Activated T-helper 1 cell treated with anti-CD3 and anti-CD28 coated beads, Interleukin-2, amount 50 U/mL, for 16 hours (primary cell): ENCODE measurements at regions not wholly inside any gene's neighbourhood (a gene's known extent, or its start where the extent isn't known, plus 50 kb on each side); places are given as distances from the start of the nearest gene placed in this dataset.

Experiments used
- DNase-seq, 2 donors: peaks; one replicate each; pipeline ENCODE4 v3.0.0-alpha.2; 2020; ENCODE audit warnings: low read depth in 1 of 2, low spot score in 1 of 2

DNA sequence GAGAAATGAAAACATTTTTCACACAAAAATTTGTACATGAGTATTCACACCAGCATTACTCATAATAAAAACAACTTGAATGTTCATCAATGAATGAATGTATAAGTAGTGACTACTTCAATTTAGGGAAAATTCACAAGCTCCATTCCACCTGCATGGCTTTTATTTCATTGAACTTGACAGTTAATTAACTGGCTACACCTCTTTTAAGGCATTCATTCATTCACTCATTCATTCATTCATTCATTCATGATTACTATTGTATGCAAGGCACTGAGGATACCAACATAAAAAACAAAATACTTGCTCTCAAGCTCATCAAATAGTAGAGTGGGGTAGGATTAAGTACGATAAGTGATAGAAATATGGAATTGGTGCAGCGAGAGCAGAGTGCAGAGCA lies 198.3 kb upstream of the DLGAP1 start:
- DNase-seq: no peak

DNA sequence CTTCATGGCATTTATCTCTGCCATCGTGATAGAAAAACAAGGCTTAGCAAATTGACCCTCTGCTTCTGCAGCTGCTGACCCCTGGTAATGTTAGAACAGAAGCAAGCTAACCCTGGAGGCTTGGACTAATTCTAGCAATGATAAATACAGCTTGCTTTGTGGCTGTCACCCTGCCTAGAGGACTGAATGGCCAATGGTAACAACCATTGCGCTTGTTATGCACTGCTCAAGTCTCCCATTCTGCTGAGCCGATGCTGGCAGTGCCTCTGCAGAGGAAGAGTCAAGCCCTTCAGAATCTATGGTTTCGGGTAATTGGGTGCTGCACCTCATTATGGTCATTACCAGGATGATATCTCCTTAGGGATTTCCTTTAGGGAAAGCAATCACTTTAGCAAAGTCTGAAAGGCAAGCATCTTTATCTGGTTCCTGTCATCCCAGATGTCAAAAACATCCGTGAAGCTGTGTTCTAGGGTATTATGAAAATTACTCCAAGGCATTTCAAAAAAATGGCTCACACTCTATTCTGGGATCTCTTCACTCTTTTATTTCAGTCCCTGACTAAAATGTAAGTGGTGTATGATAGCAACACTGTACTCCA lies 186.8 kb upstream of the DLGAP1 start:
- DNase-seq: no peak

DNA sequence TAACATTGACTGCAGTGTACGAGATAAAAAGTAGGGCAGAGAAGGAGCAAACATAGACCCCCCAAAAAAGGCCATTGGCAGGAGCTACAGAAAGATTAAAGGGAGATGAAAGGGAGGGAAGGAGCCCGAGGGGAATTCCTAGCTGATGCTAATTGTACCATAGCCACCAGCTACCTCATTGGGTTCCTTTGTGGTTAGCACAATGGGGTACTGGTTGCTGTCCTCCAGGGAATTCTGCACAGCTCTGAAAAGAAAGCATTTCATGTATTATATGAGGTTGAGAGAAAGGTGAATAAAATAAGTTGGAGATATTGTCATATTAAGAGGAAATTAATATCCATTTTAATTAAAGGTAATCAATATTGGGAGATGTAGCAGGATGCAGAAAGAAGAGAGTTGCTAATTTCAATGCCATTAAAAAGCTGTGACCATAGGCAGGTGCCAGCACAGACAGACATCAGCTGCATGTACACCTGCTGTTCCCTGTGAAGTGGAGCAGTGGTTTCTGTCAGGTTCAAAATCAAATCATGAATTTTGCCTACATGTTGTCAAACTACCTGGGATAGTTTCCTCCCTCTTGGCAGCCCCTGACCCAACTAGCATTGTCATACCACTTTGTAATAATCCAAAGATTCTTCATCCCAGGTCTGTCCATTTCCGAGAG lies 185.4 kb upstream of the DLGAP1 start:
- DNase-seq: no peak

DNA sequence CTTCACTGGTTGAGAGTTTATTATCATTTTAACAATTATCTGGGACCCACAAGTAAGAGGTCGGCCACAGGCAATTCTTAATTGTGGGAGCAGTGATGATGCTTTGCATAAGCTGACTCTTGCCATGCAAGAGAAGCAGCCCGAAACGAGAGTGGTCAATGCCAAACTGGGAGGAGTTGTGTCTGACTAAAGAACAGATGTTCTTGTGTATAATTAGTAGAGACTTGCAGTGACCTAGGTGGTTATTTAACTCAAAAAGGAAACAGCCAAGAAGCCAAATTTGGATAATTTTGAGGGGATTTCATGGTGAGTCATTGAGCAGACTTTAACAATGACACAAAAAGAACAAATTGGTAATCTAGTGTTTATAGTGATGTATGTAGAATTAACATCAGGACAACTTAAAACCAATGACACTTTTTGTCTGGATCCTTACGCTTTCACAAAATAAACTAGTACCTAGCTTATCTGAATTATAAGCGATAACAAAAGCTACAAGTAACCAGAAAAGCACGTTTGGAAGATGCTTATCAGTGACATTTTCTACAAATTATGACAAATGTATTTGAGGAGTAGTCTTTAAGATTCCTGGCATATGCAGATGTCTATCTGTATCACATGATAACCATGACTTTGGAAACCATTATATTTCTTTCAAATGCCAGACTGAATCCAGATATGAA lies 184.7 kb upstream of the DLGAP1 start:
- DNase-seq: no peak

DNA sequence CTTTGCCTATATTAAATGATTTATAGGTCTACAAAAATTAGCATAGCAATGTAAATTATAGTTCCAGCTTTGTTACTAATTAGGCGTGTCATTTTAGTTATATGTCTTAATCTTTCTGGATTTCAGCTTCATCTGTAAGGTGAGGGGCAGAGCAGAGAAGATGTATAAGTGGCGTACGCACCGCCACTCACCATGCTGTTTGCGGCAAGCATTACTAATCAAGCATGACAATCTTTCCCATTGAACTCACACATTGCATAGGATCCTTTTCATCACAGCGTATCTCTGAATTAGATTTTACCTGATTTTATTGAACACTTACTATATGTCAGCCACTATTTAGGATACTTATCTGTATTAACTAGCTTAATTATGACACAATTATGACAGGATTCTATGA lies 183.6 kb upstream of the DLGAP1 start:
- no peak for DNase-seq

DNA sequence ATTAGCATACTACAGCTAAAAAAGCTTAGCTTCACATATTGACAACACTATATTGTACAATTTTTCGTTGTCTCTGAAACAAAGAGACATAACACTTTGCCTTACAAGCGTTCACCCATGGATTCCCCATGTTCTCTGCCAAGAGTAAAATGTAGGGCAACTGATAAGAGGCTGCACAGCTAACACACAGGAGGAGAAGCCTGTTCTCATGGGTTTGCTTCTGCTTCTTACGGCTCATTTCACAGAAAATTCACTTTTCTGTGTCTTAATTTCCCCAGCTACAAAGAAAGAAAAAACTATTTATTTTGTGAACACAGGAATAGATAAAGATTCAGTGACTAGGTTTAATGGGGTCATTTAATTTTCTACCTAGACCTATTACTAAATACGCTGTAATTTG lies 182.8 kb upstream of the DLGAP1 start:
- DNase-seq: no peak

DNA sequence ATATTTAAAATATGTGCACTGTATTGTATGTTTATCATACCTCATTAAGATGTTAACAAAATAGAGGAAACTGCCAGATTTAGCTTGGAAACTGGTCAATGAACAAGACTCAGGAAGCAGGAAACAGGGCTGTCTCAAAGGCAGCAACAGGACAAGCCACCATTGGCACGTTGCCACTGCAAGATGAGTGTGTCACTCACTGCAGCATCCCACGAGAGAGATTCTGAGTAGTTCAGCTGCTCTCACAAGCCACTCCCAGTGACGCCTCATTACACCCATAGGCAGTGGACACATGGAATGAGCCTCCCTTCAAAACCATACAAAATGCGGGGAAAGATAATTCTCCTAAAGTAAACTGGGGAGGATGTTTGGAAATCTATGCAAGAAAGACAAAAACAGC lies 181.9 kb upstream of the DLGAP1 start:
- DNase-seq: no peak

DNA sequence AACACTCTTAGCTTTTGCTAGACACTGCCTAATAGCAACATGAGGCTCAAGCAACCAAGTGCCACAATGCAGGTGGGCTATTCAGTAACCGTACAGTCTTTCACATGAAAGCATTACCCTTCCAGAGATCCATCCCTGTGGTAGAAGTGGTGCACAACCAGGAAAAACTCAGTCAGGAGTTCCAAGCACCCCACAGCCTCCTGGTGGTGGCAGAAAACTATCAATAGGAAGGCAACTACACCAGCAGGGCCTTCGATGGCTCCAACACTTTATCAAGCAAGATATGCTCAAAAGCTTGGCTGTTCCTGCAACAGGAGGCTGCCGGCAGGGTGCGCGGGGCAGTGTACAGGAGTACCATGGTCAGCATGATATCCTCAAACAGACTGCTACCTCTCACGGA lies 176.1 kb upstream of the DLGAP1 start:
- DNase-seq: no peak

DNA sequence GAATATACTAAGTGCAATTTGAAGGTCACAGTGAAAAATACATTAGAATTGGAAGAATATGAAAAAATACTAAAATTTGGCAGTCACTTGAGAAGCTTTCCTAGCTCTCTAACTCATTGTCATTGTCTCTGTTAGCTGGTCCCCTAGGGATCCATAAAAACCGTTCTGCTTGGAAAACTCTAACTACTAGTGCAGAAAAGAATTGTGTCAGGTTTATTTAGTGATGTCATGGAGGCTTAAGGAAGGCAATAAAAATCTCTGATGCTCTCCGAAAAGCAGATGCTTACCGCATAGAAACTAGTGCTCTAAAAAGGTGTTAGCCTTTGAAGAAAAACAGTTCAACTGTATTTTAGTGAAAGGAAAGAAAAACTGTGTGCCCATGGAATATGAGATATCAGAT lies 150.1 kb upstream of the DLGAP1 start:
- DNase-seq: no peak

DNA sequence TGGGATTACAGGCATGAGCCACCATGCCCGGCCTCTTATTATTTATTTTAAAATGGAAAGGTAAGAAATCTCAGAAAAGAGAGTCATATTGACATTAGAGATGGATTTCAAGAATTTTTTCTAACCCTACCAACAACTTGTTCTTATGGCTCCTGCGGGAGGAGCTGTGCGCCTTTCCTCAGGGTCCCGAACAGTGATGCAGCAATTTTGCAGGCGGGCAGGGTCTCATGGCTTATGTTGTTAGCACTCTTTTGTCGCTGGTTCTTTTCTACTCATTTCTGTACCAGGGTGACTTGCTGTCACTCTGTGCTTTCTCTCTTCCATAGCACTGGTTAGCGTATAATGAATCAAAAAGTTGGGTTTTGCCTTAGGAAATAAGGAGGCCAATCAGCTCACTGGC lies 148.8 kb upstream of the DLGAP1 start:
- no peak for DNase-seq

DNA sequence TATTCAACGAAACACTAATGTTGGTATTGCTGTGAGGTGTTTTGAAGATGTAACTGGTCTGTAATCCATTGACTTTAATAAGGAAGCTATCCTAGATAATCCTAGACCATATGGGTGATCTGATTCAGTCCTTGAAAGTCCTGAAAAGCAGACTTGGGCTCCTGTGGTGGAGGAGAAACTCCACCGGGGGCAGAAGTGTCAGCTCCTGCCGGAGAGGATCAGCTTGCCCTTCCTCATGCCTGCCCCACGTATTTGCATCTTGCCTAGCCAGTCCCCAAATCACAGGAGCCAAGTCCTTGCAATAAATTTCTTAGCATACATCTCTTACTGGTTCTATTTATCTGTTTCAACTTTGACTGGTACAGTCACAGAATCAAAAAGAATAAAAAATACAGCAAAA lies 144.2 kb upstream of the DLGAP1 start:
- no peak for DNase-seq

DNA sequence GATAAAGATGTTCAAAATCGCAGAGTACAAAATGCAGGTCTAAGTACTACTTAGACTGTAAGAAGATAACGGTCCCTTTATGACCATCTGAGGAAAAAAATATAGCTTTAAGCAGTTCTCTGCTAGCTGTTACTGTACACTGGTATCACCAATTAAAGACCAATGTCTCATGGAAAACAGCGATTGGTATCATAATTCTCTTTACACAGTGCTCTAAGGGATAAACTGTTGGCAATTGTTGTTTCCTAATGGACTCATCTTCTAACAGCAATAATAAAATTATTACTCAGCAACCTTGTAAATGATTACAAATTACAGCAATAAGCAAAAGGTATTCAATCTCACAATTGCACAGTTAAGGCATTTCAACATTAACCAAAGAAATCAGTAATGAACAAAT lies 142.2 kb upstream of the DLGAP1 start:
- DNase-seq: no peak

DNA sequence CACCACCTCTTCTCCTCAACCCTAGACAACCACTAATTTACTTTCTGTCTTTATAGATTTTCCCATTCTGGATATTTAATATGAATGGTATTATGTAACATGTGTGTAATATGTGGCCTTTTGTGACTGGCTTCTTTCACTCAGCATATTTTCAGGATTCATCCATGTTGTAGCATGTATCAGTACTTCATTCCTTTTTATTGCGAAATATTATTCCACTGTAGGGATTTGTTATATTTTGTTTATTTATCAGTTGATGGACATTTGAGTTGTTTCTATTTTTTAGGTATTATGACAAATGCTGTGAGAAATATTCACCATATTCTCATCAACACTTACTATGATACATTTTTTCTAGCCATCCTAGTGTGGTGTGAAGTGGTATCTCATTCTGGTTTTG lies 138.8 kb upstream of the DLGAP1 start:
- DNase-seq: no peak

DNA sequence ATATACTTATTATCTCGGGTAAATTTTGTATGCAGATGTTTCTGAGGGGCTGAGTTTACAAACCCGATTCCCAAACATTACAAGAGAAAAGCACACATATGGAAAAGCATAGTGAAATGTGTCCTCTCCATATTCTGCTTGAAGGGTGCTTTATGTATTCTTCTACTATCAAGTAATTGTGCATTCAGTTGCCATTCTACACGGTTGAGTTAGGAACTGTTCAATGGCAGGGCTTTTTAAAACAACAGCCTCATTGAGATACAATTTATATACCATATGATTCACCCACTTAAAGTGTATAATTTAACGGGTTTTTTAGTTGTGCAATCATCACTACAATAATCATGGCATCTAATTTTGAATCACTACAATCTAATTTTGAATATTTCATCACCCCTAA lies 138.4 kb upstream of the DLGAP1 start:
- no peak for DNase-seq

DNA sequence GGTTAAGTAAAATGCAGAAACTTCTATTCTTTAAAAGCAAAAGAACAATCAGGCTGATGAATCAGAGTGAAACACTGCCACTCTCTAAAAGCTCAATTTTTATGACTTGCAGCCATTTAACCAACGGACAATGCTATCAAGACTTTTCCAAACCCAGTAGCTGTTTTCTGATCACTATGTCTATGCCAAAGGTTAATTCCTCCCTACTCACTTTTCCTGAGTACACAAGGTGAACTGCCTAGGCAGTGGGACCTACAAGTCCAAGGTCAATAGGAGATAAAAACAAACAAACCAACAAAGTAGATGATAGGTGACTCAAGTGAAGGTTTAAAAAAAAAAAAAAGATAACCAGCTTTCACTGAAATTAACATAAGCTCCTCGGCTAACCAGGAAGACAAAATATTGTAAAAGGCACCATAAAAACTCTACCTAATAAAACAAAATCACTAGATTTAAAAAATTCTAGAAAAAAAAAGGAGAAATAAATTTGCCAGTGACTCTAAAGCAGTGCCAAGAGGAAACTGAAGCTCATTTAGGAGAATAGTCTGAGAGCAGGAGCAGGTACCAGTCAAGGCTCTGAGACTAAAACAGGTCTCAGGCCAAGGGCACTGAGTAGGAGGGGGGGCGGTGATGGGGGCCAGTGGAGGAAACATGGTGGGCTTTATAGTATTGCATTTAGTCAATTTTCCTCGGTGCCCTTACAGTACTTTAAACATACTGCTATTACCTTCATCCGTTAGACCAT lies 134.1 kb upstream of the DLGAP1 start:
- no peak for DNase-seq

DNA sequence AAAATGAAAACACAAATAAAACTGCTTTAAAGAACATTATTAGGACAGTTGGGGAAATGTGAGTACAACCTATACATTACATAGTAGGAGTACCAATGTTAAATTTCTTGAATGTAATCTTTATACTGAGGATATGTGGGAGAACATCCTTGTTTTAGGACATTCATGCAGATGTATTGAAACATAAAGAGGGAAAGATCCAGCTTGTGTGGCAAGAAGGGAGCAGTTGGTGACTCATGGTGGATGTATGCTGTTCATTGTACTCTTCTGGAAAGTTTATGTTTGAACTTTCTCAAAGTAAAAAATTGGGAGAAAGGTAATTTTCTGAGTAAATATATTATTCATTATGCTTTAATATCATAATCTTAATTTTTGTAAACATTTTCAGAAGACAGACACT lies 132.1 kb upstream of the DLGAP1 start:
- DNase-seq: no peak

DNA sequence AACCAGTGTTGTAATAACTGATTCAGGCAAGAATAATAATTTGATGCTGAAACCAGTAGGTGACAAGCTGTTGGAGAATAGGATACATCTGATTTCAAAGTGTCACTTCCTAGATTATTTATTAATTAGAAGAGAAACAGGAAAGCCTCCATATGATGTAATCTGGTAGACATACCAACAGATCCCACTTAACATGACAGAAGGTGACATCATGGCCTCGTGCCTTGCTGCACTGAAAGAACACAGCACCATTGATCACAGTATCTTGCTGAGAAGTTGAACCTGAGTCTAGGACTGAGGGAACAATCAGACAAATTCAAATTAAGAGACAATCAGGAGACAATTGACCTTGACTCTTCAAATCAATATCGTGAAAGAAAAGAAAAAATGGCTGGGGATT lies 131.6 kb upstream of the DLGAP1 start:
- DNase-seq: no peak

DNA sequence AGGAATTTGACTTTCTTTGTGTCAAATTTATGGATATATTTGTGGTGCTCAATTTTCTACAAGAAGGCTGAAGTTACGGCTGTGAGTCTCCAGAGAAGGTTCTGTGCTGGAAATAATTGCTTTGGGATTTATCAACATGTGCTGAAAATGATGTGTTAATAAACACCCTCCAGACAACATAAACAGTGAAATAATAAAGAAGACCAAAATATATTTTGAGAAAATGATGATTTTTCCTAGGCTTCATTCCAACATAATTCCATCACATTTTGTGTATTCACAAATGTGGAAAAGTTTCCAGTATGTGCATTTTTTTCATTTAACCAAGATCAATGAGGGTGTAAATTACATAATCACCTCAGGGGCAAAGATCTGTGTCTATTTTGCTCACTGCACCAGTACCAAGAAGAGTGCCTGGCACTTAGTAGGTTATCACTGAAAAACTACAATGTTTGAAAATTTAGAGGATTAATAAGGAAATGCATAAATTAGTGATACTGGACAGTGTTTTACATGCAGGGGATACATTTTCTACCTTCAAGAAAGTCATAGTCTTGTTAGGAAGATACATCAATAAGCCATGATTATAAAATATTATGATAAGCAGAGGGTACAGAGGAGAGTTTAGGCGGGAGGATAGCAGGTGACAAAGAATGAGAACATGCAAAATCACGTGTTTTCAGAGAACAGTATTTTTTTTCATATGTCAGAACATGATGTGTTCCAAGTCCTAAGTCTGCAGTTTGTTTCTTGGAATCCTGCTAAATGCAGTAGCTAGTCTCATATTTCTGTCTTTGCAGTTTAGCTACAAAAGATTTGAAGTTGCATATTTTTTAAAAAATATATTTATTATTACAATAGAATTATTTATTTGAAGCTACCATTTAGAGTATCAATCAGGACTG lies 127.6 kb upstream of the DLGAP1 start:
- no peak for DNase-seq

DNA sequence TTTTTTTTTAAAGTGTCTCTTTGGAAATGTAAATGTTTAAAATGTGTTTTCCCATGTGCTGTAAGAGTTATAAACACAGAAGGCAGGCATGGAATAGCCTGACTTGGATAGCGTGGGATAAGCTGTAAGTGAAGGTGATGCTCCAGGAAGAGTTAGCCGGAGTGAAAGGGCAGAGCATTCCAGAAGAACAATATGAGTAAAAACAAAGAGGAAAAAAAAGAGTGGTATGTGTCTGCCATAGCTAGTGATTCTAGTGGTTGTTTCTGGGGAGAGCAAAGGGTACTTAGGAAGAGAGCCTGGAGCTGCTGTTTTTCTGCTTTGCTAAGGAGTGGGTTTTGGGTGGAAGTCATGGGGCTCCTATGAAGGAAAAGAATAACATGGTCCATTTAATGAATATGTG lies 126.9 kb upstream of the DLGAP1 start:
- DNase-seq: no peak

DNA sequence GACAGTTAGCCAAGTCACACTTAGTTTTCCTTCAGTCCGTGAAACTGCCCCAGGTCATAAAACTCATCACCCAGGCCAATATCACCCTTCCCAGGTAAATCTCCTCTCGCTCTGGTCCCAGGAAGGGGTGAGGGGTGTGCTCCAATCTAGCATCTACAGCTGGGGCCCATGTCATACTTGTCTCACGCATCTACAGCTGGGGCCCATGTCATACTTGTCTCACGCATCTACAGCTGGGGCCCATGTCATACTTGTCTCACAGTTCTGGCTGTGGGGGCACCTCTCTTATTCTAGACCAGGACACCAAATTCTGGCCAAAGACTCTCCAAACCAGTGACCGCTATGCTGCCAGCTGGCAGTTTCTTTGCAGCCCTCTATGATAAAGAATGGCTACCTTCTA lies 123.3 kb upstream of the DLGAP1 start:
- no peak for DNase-seq

DNA sequence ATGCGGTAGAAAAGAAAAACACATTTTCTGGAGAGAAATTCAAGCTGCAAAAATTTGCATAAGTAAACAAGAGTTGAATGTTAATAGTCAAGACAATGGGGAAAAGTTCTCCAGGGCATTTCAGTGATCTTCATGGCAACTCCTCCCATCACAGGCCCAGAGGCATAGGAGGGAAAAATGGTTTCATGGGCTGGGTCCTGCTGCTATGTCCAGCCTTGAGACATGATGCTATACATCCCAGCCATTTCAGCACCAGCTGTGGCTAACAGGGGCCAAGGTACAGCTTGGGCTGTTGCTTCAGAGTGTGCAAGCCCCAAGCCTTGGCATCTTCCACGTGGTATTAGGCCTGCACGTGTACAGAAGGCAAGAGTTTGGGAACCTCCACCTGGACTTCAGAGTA lies 118.6 kb upstream of the DLGAP1 start:
- DNase-seq: no peak
